Inflammatory macrophage treated with lipopolysaccharide for 4 hours (primary cell): ENCODE measurements at regions not wholly inside any gene's neighbourhood (a gene's known extent, or its start where the extent isn't known, plus 50 kb on each side); places are given as distances from the start of the nearest gene placed in this dataset.
"Not testable (repeated sequence)": the region's sequence is repeated elsewhere in the genome, so short reads cannot be mapped to it uniquely, and the experiment has no call there.

Source experiments
- DNase-seq: peaks from one replicate; pipeline ENCODE4 v3.0.0-alpha.2; 2020

DNA sequence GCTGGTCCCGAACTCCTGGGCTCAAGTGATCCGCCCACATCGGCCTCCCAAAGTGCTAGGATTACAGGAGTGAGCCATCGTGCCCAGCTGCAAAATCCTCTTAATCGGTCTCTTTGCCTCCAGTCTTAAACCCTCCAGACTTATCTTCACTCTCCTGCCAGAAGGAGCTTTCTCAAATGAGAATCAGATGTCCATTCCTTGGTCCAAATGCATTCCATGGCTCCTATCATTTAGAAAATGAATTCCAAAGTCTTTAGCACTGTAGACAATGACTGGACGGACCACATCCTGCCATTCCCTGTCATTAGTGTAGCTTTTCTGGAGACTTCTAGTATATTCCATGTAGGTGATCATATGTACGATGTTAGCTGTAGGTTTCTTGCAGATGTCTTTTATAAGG lies 141.9 kb downstream of the ID4 start:
- DNase-seq: no peak

GRCh38 chr6:19979986-19980385 lies 142.8 kb downstream of the ID4 start:
- DNase-seq: no peak

GRCh38 chr6:19983374-19983773 lies 146.2 kb downstream of the ID4 start:
- no peak for DNase-seq

DNA sequence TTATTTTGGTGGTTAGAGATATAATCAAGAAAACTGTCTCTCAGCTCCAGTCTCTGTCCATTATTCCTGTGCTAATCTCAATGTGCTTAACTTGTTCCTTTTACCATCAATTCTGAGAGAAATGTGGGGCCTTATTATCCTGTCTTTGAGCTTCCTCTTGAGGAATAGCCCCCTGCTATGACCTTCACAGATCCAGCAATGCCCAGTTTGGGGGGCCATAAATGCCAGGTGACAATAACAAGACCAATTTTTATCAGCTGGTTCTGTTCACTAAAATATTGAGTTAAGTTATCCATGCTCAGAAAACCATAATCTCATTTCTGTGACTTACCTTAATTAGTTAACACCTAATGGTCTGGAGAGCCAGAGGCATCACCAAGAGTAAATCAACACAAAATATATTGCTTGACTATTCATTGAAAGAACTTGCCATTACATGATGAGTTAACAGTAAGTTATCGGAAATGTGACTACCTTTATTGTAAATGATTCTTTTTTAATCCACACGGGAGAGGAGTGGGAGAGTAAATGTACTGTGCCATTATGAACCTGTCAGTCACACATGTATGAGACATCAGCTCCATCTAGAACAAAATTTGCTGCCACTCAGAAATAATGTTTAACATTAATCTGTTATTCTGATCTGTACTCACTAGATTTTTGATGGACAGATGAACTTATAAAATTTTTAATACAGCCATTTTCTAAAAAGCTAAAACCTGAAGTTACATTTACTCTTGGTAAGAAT lies 149.7 kb downstream of the ID4 start:
- DNase-seq: no peak

- DNase-seq: no peak
Observed at GRCh38 chr6:19988555-19988954, 151.4 kb downstream of the ID4 start.

GRCh38 chr6:19991176-19991575 lies 154.0 kb downstream of the ID4 start:
- no peak for DNase-seq

DNA sequence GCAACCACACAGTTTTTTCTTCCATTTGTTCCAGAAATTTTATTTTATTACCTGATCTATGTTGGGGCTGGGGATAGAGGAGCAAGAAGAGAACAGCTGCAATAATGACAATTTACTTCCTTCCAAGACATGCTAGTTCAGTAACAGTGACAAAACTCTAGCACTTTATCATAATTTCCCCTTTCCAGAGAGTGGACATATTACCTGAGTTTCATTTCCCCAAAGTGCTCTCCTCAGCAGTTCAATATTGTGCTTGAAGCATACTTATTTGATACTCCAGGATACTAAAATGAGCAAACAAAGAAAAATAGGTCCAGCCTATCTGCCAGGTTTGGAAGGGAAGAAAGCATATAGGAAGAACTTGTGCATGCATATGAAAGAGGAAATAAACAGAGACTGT lies 157.7 kb downstream of the ID4 start:
- DNase-seq: no peak

DNA sequence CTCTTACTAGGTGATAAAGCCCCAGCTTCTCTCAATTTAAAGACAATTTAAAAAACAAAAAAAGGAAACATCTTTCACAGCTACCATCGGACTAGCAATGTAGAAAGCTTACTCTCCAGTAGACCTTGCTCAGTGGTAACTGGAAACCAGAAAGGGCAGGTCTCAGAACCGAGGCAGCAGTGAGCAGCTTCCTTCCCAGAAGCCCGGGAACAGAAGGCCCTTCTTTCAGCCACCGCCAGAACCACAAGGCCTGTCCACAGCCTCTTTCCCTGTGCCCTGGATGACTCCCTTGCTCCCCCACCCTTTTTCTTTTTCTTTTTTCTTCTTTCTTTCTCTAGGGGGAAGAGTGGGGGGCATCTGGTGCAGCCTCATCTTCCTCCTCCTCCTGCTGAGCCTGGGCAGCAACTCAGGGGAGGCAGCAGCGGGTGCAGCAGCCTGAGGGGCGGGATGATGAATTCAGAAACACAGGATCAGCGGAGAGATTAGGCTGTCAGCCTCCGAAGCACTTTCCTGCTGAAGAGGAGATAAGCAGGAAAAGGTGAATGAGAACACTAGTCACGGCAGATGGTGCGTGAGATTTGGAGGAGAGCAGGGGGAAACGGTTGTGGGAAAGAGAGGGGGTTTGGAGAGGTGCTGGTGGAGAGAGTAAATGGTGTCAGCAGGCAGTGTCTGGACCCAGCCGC lies 158.5 kb downstream of the ID4 start:
- no peak for DNase-seq

DNA sequence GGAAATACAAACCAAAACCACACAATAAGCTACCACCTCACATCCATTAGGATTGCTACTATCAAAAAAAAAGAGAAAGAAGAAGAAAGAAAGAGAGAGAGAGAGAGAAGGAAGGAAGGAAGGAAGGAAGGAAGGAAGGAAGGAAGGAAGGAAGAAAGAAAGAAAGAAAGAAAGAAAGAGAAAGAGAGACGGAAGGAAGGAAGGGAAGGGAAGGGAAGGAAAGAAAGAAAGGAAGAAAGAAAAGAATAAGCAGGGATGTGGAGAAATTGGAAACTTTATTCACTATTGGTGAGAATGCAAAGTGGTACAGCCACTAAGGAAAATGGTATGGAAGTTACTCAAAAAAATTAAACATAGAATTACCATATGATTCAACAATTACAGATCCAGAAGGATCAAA lies 159.9 kb downstream of the ID4 start:
- DNase-seq: no peak

DNA sequence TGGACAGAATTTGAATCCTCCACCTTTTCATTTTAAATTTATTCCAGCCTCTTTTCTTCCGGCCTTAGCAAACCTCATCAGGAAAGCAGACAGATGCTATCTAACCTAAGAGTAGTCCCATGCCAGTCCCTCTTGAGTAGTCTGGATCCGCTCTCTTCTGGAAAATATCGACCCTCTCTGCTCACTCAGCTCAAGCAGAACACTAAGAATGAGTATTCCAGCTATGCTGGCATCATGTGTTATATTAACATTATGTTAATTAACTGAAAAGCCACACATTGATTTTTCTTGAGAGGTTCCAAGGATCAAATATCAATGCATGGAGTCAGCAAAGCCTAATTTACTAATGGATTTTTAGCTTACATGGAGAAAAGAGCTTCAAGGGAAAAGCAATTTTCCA lies 161.4 kb downstream of the ID4 start:
- no peak for DNase-seq

GRCh38 chr6:19999319-20000191 lies 162.4 kb downstream of the ID4 start:
- peak; percentile 52 for DNase-seq

- no peak for DNase-seq
Observed at GRCh38 chr6:20001286-20001685, 164.1 kb downstream of the ID4 start.

GRCh38 chr6:20006037-20006436 lies 168.9 kb downstream of the ID4 start:
- DNase-seq: no peak

DNA sequence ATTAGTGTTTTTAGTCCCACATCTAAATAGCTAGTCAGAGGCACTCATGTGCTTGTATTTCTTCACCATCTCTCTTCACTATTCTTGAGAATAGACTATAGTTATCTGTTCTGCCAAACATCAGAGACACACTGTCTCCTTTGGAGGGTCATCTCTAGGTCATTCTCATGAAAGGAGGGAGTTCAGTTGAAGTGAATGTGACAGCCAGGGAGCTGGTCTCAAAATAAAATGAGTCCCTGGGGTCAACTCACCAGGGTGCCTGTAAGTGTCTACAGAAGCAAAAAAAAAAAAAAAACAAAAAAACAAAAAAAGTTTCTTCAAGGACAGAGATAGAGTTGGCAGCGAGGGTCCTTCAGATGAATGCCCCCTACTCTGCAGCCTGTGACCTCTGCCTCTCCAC lies 171.0 kb downstream of the ID4 start:
- DNase-seq: no peak

GRCh38 chr6:20013066-20013861 lies 176.1 kb downstream of the ID4 start:
- no peak for DNase-seq

DNA sequence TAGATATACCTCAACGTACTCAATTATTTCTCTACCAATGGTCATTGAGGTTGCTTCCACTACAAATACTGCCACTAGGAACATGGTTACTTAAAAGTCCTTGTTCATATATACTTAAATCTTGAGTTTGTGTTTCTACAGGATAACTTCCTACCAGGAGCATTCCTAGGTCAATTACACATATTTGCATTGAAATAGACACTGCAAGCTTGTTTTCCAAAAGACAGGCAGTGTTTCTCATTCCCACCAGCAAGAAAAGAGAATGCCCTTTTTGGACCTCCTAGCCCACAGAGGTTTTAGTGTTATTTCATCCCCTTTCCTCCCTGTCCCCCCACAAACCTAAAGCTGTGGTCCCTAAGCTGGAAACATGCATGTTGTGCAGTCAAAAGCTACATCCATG lies 177.3 kb downstream of the ID4 start:
- no peak for DNase-seq

- DNase-seq: no peak
Observed at GRCh38 chr6:20020526-20020925, 183.4 kb downstream of the ID4 start.

DNA sequence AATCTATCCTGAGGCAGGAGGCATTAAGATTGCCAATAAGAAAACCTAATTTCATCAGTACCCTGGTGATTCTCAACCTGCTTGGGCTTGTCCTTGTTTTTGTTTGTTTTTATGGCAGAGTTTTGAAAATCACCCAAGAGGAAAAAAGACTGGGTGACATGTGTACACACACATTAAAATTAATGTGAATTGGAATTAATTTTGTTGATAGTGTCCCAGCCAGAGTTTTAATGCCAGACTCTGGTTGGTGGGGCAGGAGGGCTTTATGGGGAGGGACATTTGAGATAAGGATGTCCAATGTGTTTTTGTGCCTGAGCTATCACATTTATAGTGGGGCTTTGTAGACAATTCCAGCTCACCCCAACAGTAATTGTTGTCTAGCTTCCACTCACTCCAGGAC lies 184.6 kb downstream of the ID4 start:
- no peak for DNase-seq

DNA sequence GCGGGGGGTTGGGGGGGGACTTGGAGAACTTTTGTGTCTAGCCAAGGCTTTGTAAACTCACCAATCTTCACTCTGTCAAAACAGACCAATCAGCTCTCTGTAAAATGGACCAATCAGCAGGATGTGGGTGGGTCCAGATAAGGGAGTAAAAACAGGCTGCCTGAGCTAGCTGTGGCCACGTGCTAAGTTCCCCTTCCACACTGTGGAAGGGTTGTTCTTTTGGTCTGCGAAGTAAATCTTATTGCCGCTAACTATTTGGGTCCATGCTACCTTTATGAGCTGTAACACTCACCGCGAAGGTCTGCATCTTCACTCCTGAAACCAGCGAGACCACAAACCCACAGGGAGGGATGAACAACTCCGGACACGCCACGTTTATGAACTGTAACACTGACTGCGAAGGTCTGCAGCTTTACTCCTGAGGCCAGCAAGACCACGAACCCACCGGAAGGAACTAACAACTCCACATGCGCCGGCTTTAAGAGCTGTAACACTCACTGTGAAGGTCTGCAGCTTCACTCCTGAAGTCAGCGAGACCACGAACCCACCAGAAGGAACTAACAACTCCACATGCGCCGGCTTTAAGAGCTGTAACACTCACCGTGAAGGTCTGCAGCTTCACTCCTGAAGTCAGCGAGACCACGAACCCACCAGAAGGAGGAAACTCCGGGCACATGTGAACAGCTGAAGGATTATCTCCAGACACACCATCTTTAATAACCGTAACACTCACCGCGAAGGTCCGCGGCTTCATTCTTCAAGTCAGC lies 186.6 kb downstream of the ID4 start:
- DNase-seq: not testable (repeated sequence)

DNA sequence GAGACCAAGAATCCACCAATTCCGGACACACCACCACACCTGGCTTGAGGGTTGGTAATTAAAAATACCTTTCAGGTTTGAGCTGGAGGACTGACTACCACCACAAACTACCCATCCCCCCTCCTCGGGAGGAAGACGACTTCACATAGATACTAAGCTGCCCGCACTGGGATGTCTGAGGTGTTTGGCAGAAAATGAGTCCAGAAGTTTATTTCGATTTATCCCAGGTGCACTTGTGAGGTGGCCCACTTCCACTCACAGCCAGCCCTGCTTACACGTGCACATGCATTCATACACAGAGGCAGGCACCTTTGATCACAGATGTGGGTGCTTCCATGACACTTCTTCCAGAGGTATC lies 187.1 kb downstream of the ID4 start:
- no peak for DNase-seq

- no peak for DNase-seq
Observed at GRCh38 chr6:20024978-20025377, 187.3 kb downstream of the MBOAT1 start.

DNA sequence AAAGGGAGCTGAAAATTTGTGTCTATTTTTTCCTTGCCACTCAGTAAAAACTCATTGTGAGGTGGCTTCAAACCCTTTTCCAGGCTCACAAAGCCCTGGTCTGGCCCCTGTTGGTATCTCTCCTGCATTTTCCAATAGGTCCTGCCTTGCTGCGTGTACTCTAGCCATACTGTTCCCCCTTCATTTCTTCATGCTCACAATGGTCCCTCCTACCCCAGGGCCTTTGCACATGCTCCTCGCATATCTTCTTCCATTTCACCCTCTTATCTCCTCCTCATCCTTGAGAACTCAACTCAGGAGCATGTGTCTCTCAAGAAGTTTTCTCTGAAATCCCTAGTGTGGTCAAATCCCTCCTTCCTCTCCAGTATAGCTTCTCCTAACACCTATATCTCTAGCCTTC lies 186.6 kb downstream of the MBOAT1 start:
- no peak for DNase-seq
